ENCODE measurements at regions not wholly inside any gene's neighbourhood (a gene's known extent, or its start where the extent isn't known, plus 50 kb on each side); places are given as distances from the start of the nearest gene placed in this dataset.

DNA sequence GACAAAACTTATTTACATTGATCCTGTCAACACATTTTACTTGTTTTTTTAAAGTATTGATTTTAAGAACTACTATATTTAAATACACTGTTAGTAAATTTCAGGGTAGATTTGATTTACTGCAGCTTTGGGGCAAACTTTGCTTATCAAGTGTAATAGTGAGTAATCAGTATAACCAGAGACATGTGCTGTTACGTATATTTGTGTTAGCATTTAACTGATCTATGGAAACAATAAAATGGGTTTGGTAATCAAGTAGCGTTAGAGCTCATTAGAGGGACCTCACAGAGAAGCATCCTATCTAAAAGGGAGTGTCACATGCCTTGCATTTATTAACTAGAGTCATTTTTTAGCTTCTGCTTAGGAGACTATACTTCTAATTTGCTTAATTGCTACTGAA, 131.5 kb upstream of the ALCAM start:
- H3K4me1 ChIP-seq: no peaks in the 10 kb centered on the region
- DNase-seq: no peak
- TF ChIP-seq CTCF (IDR thresholded peaks at IDR 0.05): no peak
- no peak for TF ChIP-seq POLR2A (IDR thresholded peaks at IDR 0.05)
- intact Hi-C loops (cut with DNase I; ENCODE audit: low total_unique reads): no loop called here
- no peaks in the 10 kb centered on the region for H3K9me3 ChIP-seq
- no peak overlapping the region for H3K4me3 ChIP-seq
- no peak overlapping the region for H3K27ac ChIP-seq
- H3K36me3 ChIP-seq: no peaks in the 10 kb centered on the region
- H3K27me3 ChIP-seq: no peaks in the 10 kb centered on the region

DNA sequence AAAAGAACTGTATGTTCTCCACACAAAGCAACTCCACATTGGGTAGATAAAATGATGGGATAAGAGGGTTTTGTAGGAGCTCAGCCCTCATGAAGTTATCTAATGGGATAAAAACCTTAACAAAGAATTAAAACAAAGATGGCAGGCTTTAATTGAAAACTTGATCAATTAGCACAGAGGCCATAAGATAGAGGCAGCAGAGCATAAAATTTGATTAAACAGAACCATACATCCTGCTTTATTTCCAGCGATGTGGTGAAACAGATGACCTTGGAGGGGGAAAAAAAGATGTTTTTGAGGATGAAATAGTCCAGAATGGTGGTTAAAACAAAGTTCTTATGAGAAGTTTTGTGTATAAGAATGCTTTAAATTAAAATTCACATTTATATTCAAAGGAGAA, 130.9 kb upstream of the ALCAM start:
- Histone ChIP-seq H3K36me3 (no peaks in the 10 kb centered on the region), H3K27ac (no peak overlapping the region), H3K4me3 (no peak overlapping the region), H3K27me3 (no peaks in the 10 kb centered on the region), H3K4me1 (no peaks in the 10 kb centered on the region), H3K9me3 (no peaks in the 10 kb centered on the region)
- DNase-seq: no peak
- intact Hi-C loops (cut with DNase I; ENCODE audit: low total_unique reads): no loop called here
- TF ChIP-seq POLR2A (IDR thresholded peaks at IDR 0.05): no peak
- TF ChIP-seq CTCF (IDR thresholded peaks at IDR 0.05): no peak

DNA sequence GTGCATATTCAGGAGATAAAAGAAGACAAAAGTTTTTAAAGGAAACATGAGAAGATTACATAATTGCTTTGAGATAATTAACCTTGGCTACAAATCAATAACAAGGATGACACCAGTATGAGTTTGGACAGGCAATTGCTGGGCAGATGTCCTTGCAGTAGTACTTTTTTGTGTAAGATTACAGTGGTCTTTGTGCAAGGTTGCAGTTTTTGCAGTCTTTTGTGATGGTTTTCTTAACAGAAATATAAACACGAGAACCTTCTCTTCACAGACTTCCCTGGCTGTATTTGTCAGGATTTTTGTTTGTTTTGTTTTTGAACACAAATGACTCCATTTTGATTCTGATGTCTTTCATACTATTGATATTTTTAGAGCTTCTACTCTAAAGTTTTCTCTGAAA, 128.3 kb upstream of the ALCAM start:
- Histone ChIP-seq H3K9me3 (no peaks in the 10 kb centered on the region), H3K4me1 (no peaks in the 10 kb centered on the region), H3K27ac (no peak overlapping the region), H3K4me3 (no peak overlapping the region), H3K27me3 (no peaks in the 10 kb centered on the region), H3K36me3 (no peaks in the 10 kb centered on the region)
- TF ChIP-seq CTCF (IDR thresholded peaks at IDR 0.05) (no peak), POLR2A (IDR thresholded peaks at IDR 0.05) (no peak)
- intact Hi-C loops (cut with DNase I; ENCODE audit: low total_unique reads): no loop called here
- DNase-seq: no peak

DNA sequence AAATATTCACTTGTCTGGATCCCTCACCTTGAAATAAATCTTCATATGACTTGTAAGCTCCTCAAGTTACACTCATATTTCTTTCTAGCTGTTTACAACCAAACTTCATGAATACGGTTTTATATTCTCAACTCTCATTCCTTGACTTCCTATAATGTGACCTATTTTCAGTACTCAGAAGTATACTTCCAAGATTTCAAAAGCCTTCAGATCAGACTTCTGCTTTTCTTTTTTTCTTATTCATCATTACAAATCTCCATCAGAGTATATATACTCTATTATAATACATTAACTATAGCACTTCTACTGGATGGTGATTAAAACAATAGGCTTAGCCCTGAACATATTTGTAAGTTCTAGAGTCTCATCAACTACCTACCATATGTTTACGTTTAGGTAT, 123.6 kb upstream of the ALCAM start:
- no peak for TF ChIP-seq CTCF (IDR thresholded peaks at IDR 0.05)
- no peak for TF ChIP-seq POLR2A (IDR thresholded peaks at IDR 0.05)
- H3K27ac ChIP-seq: no peak overlapping the region
- H3K27me3 ChIP-seq: no peaks in the 10 kb centered on the region
- no peak for DNase-seq
- intact Hi-C loops (cut with DNase I; ENCODE audit: low total_unique reads): no loop called here
- no peaks in the 10 kb centered on the region for H3K36me3 ChIP-seq
- H3K4me1 ChIP-seq: no peaks in the 10 kb centered on the region
- H3K4me3 ChIP-seq: no peak overlapping the region
- H3K9me3 ChIP-seq: no peaks in the 10 kb centered on the region

- Histone ChIP-seq H3K4me1 (no peaks in the 10 kb centered on the region), H3K27ac (no peak overlapping the region), H3K27me3 (no peaks in the 10 kb centered on the region), H3K9me3 (no peaks in the 10 kb centered on the region), H3K36me3 (no peaks in the 10 kb centered on the region), H3K4me3 (no peak overlapping the region)
- TF ChIP-seq CTCF (IDR thresholded peaks at IDR 0.05) (no peak), POLR2A (IDR thresholded peaks at IDR 0.05) (no peak)
- intact Hi-C loops (cut with DNase I; ENCODE audit: low total_unique reads): no loop called here
- no peak for DNase-seq
Observed at GRCh38 chr3:105246536-105246935, 120.2 kb upstream of the ALCAM start.
